CD4-positive, alpha-beta T cell treated with Interleukin-12 subunit alpha and Interleukin-12 subunit beta, for 1 hour (primary cell): ENCODE measurements at regions not wholly inside any gene's neighbourhood (a gene's known extent, or its start where the extent isn't known, plus 50 kb on each side); places are given as distances from the start of the nearest gene placed in this dataset.
"Not testable (repeated sequence)": the region's sequence is repeated elsewhere in the genome, so short reads cannot be mapped to it uniquely, and the experiment has no call there.

Source experiments
- DNase-seq: peaks from one replicate; pipeline ENCODE4 v3.0.0-alpha.2; 2020

DNA sequence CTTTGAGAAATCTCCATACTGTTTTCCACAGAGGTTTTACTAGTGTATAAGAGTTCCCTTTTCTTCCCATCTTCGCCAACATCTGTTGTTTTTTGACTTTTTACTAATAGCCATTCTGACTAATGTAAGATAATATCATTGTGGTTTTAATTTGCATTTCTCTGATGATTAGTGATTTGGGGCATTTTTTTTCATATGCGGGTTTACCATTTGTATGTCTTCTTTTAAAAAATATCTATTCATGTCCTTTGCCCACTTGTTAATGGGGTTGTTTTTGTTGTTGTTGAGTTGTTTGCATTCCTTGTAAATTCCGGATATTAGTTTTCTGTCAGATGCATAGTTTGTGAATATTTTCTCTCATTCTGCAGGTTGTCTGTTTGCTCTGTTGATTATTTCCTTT is 167.1 kb downstream of the PRL start:
- no peak for DNase-seq

DNA sequence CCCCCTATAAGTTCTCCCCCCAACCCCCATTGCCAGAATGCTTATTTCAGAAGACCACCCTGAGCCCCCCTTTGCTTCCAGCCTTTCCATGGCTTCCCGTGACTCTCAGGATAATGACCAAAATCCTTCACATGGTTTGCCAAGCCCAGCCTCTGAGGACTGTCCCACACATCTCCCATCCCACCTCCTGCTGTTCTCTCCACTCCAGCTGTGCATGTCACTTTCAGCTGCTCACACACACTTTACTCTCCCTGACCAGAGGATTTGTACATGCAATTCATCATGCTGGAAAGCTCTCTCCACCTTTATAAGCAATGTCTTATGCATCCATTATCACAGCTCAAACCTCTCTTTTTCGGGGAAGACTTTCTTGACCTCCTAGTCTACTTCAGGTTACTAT is 164.2 kb downstream of the PRL start:
- DNase-seq, result no peak

DNA sequence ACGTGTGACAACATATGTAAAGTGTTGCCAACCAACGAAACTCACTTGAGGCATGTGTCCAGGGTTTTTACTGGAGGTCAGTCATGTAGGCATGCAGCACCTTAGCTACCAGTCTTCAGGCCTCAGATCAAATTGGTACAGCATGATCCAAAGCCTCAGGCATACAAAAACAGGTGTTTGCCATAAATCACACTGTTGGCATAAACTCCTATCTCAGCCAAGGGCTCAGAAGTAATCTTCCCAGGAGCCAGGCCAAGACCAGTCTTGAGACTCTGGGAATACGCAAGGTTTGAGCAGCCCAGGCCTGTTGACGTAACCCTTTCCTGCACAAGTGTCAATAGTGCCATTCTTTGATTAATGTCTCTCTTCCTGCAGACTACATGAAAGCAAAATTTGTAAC is 163.5 kb downstream of the PRL start:
- DNase-seq, result no peak

DNA sequence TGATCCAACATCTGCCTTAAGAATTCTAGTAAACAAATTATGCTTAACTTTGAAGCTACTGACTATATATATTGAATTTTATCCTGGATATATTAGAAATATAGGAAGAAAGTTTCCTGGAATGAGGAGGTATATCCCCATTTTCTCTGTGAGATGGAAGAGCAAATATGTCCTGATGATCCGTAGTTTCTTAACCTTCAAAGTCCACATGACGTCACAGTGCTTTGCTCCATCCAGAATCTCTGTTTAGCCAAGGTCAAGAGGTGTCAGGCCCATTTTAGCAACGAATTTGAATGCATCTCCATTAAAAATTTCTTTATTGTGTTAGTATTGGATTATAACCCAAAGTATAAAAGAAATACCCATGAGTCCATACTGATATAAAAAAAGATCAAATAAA is 162.5 kb downstream of the PRL start:
- no peak for DNase-seq

DNA sequence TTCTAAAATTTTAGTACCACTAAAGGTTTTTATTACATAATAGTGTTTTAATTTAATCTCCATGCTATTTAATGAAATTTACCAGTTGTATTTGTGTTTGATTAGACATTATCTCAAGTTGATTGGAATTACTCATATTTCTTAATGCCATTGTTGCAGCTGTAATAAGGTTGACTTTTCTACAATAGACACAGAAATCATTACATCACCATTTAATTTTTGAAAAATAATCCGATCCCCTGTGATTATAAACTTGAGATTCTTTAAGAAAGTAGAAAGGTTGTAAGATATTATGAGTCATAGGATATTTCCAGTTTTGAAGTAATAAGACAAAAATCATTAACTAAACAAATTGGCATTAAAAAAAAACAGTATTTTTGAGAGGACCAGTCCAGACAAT is 161.4 kb downstream of the PRL start:
- DNase-seq, result no peak

DNA sequence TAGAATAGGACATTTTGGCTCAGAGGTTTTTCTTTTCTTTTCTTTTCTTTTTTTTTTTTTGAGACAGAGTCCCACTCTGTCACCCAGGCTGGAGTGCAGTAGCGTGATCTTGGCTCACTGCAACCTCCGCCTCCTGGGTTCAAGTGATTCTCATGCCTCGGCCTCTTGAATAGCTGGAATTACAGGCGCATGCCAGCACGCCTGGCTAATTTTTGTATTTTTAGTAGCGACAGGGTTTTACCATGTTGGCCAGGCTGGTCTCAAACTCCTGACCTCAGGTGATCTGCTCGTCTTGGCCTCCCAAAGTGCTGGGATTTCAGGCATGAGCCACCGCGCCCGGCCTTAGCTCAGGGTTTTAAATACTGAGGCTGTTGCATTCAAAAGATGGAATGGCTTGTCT is 156.1 kb downstream of the PRL start:
- DNase-seq, result not testable (repeated sequence)

DNA sequence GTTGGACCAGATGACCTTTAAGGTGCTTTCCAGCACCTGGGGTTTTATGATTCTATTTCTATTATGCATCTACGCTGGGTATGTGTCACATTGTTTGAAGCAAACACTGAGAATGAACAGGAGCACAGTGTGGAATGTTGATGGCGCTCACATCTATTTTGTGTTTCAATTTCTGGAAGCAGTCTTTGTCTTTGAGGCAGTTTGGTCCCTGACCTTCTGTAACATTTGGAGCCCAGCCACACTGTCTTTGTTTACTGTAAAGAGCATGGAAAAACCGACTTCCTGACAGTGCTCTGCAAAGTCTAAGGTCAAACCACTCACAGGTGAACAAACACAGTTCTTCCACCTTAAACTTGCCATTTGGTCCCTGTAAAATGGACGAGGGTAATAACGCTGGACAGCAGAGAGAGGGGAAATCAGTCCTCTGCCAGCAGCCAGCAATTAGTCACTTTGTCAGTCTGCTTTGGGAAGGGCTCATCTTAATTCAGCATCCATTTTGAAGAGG is 155.5 kb downstream of the PRL start:
- no peak for DNase-seq

DNA sequence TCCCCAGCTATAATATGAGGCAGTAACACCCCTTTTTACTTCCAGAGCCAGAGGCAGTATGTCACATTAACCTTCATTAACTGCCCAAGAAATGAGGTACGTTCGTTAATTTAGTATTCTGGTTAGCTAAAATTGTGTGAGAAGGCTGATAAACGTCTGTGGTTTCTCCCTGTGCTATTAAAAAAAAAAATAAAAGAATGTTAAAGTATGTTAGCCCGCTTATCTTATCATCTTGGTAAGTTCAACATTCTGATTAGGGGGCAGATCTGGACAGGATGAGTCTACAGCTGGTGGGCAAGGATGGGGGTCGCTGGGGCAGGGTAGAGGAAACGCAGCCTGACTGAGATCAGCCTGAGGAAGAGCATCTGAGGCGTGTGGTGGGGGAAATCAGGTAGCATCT is 154.0 kb downstream of the PRL start:
- no peak for DNase-seq

DNA sequence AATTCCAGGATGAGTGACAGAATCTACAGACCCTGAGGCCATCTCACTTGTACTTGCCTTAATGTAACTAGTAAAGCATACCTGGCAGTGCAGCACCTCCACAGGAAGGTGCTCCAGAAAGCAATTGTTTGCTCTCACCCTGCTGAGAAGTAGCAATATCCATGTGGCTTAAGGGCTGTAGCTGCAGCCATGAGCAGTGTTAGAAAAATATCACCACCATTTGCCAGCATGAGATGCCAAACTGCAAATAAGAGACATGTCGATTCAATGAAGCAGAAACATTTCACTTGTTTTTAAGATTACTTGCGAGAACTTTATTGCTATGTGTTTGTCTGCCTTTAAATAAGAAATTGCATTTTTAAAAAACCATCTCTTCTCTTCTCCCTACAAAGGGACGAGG is 151.5 kb downstream of the PRL start:
- no peak for DNase-seq

DNA sequence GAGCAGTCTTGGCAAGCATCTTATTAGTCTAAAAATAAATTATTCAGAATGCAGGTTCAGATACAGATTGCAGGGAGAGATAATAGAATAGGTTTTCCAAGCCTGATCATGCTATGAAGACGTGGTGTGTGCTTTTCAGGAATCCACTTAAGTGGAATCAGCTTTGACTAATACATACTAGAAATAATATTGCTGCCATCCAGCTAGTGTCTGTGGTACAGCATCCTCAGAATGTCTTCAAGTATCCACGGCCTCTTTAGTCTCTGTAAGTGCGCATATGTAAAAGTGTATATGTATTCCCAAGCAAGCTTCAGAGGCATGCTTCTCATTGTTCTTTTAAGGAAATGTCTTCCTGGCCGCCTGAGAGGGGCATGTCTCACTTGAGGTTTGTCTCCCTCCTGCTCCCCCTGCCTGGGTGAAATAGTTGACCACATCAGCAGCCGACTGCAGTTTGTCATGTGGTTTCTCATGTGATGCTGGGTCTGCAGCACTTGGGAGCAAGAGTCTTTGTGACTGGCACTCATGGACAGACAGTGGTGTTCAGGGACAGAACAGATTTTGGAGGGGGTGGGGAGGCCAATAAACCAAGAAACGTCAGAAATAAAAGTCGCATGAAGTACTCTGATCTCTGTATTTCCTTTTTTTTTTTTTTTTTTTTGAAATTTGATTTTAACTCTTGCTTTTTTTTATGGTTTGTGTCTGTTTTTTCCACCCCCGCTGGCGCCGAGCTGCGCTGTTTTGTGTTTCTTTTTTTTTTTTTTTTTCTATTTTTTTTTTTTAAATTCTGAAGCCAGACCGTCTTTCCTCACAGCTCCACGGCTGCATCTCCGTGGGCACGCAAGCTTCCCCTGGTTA is 150.8 kb downstream of the PRL start:
- no peak for DNase-seq

DNA sequence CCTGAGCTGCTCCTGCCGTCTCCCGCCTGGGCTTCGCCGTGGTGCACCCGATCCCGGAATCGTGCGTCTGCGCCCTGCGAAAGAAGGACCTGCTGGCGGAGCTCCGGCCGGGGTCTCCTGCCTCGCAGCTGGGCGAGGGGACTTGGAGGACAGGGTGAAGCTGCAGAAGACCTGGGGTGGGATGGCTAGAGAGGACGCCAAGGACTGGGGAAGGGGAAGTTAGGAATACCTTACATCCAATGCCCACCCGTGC is 150.2 kb downstream of the PRL start:
- DNase-seq, result no peak

DNA sequence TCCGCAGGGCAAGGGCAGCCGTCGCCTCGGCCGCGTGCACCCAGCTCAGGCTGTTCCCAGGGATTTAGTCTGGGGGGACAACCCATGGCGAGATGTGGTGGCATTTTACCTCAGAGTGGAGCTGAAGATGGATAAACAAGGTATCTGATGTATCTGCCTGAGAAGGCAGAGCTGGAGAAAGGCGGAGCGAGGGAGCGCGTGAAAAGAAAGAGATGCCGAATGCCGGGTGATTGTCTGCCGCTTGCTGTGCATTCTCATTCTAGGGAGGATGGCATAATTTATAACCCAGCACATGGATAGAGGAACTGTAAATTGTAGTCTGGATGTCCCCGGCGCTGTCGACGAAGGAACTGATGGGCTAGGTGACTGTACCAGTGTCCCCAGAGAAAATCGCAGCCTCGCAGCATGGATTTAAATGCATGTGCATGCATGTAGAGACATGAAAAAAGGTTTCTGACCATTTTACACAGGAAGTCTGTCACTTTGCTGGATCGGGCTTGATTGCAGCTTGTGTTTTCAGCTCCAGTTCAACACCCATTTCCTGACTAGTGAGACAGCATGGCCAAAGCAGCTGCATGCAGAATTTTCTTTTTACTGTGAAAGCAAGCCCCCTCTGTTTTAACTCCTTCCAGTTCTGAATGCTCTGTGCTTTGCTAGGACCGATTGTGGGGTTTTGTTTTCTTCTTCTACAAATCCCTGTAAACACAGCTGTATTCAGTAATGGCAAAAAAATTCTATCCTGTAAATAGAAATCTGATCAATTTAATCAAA is 149.7 kb downstream of the PRL start:
- no peak for DNase-seq

DNA sequence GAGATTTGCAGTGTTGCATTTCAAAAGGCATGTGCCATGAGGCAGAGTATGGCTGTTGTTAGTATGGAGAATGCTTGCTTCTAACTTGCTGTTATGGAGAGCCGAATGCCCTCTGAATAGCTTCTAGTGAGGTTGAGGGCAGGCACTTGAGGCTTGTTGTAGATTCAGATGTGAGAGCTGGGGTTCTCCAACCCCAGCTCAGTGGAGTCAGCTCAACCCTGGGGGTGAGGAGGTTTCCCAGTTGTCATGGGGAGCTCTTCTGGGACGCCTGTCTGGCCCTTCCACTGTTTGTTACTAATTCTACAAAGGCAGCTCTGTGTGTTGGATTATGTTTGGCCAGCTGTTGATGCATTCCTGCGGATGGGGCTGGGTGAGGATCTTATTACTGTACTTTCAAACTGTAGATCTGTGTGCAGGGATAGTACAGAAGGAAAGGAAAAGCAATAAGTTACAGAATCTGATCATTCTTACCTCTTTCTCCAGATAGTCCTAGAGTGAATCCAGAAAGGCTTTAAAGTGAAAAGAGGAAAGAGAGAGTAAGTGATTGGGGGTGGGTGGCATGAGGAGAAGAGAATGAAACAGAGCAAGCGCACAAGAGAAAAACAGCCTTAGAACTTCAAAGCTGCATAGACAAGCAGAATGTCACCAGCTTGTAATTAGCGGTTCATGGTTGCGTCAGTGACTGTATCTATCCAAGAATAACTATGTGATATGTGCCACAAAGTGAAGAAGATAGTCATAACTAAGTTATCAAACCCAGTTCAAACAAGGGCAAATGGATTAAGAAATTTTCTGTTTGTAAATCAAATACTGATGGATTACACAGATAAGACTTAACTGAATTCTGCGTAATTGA is 148.7 kb downstream of the PRL start:
- DNase-seq, result no peak

DNA sequence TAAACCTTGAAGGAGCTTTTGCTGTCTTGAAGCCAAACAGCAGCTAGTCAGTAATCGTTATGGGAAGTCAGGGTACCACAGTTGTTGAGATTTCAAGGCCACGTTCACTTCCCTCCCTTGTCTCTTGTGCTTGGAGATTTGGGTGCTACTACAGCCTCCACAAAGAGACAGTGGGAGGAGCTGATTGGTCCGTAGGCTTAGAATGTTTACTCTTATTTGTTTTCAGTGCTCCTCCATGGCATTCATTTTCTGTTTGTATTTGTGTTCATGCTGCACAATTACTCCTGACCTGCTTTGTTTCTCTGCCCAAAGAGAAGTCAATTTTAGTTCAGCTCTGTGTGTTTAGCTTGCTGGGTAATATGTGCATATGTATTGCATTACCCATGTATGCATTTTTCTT is 147.7 kb downstream of the PRL start:
- DNase-seq, result no peak

DNA sequence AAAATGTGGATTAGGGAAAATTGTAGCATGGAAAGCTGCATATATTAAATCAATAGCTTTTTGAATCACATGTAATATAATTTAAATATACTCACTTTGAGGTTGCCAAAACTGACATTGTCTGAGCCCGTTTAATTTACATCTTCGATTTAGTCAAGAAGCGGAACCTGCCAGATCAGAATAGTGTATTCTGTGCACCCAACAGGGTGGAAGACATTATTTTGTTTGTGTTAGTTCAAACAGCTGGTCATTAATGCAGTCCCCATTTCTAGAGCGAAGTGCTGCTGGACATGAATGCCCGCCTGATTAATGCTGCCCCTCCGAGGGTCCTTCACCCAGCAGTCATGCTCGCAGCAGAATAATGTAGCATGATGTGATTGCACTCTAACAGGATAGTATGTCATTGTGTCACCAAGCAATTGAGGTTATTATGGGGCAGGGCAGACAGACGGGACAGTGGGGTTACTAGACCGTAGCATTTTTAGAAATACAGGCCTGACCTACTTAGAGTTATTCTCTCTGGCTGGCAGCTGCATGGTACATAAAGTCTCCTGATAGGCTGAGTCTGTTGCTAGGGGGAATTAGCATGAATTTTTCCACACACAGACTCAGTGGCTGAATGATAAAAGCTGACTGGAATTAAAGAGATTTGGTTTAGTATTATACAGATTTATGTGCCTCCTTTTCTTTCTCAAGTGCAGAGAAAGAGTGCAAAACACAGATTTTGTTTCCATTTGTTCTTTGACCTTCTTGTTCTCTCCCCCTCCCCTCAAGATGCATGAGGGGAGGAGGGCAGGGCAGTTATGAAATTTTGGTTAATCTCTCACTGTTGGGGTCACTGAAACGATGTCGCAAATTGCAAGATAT is 147.1 kb downstream of the PRL start:
- no peak for DNase-seq

DNA sequence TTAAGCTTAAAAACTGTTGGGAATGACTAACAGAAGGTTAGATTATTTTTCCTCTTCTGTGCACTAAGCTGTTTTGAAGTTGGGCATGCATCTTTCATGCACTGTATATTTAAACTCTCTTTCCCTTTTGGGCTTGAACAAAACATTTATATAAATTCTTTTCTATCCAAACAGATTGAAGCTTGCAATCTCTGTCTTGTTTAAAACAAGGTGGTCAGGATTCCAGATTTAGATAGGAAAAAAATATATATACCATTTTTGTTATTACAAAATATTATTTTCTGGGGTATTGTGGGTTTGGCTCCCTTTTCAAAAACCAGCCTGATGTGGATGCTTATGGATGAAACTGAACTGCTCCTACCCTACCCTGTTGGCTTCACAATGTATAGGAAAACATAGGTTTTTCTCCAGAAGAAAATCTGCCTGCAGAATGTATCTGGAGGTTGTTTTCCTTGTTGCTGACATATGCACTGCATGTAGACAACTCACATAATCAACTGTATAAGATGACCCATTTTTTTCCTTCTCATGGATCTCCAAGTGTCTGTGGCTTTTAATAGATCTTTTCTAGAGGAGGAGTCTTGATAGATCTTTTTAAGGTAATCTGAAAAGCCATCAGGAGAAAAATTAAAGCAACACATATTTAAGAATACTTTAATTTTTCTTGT is 146.3 kb downstream of the PRL start:
- DNase-seq, result no peak

DNA sequence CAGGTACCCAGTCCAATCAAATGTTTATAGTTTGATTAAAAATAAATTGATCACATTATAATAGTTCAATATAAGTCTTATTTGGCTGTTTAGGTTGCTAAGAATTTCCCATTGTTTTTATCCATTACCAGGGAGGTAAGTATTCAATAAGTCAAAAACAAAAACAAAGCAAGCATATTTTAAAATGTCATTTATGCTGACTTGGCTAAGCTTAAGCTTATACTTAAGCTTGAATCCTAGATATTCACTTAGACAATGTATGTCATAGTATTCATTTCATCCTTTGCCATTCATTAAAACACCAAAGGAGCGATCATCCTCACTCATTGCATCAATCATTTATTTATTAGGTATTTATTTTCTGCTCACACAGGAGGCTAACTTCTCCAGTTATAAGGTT is 144.9 kb downstream of the PRL start:
- DNase-seq, result no peak

DNA sequence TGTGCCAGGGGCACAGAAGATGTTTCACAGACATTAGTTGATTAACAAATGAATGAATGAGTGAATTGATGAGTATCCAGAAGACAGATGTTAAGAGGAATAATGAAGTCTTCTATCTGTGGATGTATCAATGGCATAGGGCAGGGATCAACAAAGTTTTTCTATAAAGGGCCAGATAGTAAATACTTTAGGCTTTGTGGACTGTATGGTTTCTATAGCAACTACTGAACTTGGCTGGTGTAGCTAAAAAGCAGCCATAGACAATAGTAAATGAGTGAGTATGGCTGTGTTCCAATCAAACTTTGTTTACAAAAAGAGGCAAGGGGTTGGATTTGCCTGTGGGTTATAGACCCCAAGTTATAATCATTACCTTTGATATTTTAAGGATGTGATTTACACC is 144.0 kb downstream of the PRL start:
- DNase-seq, result no peak

DNA sequence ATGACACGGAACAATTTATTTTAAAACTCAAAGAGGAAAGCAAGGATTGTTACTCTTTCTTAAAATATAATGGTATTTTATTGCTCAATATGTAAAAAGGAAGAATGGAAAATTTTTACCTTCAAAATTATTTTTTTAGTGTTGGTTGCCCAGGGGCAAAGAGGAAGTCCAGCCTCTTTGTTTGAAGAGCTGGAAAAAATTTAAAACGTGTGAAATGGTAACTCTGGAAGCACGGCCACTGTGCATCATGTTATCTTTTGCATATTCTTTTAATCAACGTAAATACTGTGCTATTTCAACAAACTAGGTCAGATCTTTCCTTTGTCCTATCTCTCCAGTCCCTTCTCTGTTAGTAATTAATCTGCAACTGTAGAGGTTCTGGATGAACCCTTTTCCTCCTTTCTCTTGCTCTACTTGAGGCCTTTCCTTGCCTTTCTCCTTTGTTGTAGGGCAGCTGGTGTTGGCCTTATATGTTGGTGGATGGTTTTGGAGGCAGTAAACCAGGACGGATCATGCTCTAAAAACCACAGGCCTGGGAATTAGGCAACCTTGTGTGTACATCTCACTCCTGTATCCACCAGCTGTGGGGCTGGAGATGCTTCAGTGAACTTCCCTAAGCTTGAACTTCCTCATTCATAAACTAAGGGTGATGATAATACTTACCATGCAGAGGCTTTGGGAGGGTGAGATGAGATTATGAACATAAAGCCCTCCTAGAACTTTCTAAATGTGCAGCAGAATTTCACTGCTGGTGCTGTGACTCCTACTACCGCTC is 143.3 kb downstream of the PRL start:
- no peak for DNase-seq

DNA sequence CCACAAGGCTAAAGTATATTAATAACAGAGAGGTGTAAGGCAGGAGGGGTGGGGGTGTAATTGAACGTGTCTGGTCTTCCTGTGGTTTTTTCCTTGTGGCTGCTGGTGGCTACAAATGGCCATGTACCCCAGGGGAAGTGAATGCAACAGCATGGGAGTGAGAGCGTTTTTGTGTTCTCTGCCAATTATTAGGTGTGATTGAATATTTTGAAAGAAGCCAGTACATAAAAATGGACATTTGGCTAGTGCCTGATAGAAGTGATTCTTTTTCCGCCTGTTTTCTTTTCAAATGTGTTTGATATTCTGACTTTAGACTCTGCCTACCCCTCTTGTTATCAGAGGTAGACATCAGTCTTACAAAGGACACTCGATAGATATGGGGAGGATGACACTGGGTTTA is 141.3 kb downstream of the PRL start:
- no peak for DNase-seq

DNA sequence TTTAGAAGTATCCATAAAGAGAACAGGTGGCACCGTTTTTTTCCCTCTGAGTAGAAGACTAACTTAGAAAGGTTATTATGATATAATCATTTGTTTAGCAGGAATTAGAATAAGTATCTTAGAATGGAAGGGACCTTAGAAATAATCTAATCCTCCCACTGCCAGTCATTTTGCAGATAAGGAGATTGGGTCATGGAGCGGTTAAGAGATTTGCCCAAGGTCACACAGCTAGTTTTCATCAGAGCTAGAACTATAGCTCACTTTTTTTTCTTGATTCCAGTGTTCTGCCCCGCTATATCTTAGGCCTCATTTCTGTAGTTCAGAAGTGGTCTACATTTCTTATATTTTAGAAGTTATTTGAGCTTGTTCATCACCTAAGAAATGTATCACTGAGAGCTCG is 139.6 kb downstream of the PRL start:
- DNase-seq, result no peak
